ENCODE measurements at regions not wholly inside any gene's neighbourhood (a gene's known extent, or its start where the extent isn't known, plus 50 kb on each side); places are given as distances from the start of the nearest gene placed in this dataset.
"Not testable (repeated sequence)": the region's sequence is repeated elsewhere in the genome, so short reads cannot be mapped to it uniquely, and the experiment has no call there.

- no peak overlapping the region for H3K27ac ChIP-seq
- TF ChIP-seq CTCF (IDR thresholded peaks at IDR 0.05; ENCODE audit: low read depth, low read length): no peak
- no peaks in the 10 kb centered on the region for H3K9me3 ChIP-seq (ENCODE audit: severe bottlenecking)
- H3K4me3 ChIP-seq (ENCODE audit: low read depth, low read length): no peak overlapping the region
- H3K27me3 ChIP-seq (ENCODE audit: insufficient read depth, low read depth, severe bottlenecking): no peaks in the 10 kb centered on the region
- H3K36me3 ChIP-seq: no peaks in the 10 kb centered on the region
- DNase-seq: no peak
These were observed 77.7 kb downstream of the TRIM43 start for GRCh38 chr2:95669441-95669991.

GRCh38 chr2:95670167-95670566, 78.4 kb downstream of the TRIM43 start:
- Histone ChIP-seq H3K27ac (peak overlapping the region; percentile 82), H3K36me3 (no peaks in the 10 kb centered on the region)

GRCh38 chr2:95670686-95671085, 78.9 kb downstream of the TRIM43 start:
- Histone ChIP-seq H3K27ac (peak overlapping the region; percentile 82), H3K4me3 (ENCODE audit: low read depth, low read length) (peak overlapping the region; percentile 13), H3K9me3 (ENCODE audit: severe bottlenecking) (no peaks in the 10 kb centered on the region), H3K36me3 (no peaks in the 10 kb centered on the region), H3K27me3 (ENCODE audit: insufficient read depth, low read depth, severe bottlenecking) (no peaks in the 10 kb centered on the region)
- no peak for TF ChIP-seq CTCF (IDR thresholded peaks at IDR 0.05; ENCODE audit: low read depth, low read length)
- no peak for DNase-seq

More at GRCh38 chr2:95670167-95670566, 78.4 kb downstream of the TRIM43 start:
- TF ChIP-seq CTCF (IDR thresholded peaks at IDR 0.05; ENCODE audit: low read depth, low read length): no peak
- H3K27me3 ChIP-seq (ENCODE audit: insufficient read depth, low read depth, severe bottlenecking): no peaks in the 10 kb centered on the region
- no peak for DNase-seq
- H3K4me3 ChIP-seq (ENCODE audit: low read depth, low read length): no peak overlapping the region
- H3K9me3 ChIP-seq (ENCODE audit: severe bottlenecking): no peaks in the 10 kb centered on the region

- H3K27me3 ChIP-seq (ENCODE audit: insufficient read depth, low read depth, severe bottlenecking); H3K9me3 ChIP-seq (ENCODE audit: severe bottlenecking); H3K36me3 ChIP-seq: not testable (repeated sequence)
- peak overlapping the region; percentile 82 for H3K27ac ChIP-seq
- H3K4me3 ChIP-seq (ENCODE audit: low read depth, low read length): peak overlapping the region; percentile 13
- peak; percentile 85 for DNase-seq
These were observed 79.4 kb downstream of the TRIM43 start for GRCh38 chr2:95671171-95671570.

GRCh38 chr2:95671992-95672391, 80.2 kb downstream of the TRIM43 start:
- not testable (repeated sequence) for DNase-seq; H3K4me3 ChIP-seq (ENCODE audit: low read depth, low read length); H3K27me3 ChIP-seq (ENCODE audit: insufficient read depth, low read depth, severe bottlenecking); H3K9me3 ChIP-seq (ENCODE audit: severe bottlenecking); H3K36me3 ChIP-seq
- H3K27ac ChIP-seq: peak overlapping the region; percentile 65

- not testable (repeated sequence) for H3K4me3 ChIP-seq (ENCODE audit: low read depth, low read length); H3K27ac ChIP-seq; H3K36me3 ChIP-seq; H3K9me3 ChIP-seq (ENCODE audit: severe bottlenecking); H3K27me3 ChIP-seq (ENCODE audit: insufficient read depth, low read depth, severe bottlenecking); DNase-seq
These were observed 80.7 kb downstream of the TRIM43 start for GRCh38 chr2:95672500-95672899.

GRCh38 chr2:95674186-95674585, 82.4 kb downstream of the TRIM43 start:
- no peaks in the 10 kb centered on the region for H3K9me3 ChIP-seq (ENCODE audit: severe bottlenecking)
- TF ChIP-seq CTCF (IDR thresholded peaks at IDR 0.05; ENCODE audit: low read depth, low read length): no peak
- no peak for DNase-seq
- no peak overlapping the region for H3K27ac ChIP-seq
- no peaks in the 10 kb centered on the region for H3K27me3 ChIP-seq (ENCODE audit: insufficient read depth, low read depth, severe bottlenecking)
- H3K36me3 ChIP-seq: no peaks in the 10 kb centered on the region
- no peak overlapping the region for H3K4me3 ChIP-seq (ENCODE audit: low read depth, low read length)

- not testable (repeated sequence) for H3K36me3 ChIP-seq; H3K9me3 ChIP-seq (ENCODE audit: severe bottlenecking); H3K4me3 ChIP-seq (ENCODE audit: low read depth, low read length); H3K27me3 ChIP-seq (ENCODE audit: insufficient read depth, low read depth, severe bottlenecking); H3K27ac ChIP-seq; DNase-seq
These were observed 84.8 kb downstream of the TRIM43 start for GRCh38 chr2:95676573-95676972.
